WTC11 (cell line): ENCODE measurements at regions not wholly inside any gene's neighbourhood (a gene's known extent, or its start where the extent isn't known, plus 50 kb on each side); places are given as distances from the start of the nearest gene placed in this dataset.

Experiments
- ELF4 ChIP-seq: sonication (generic); formaldehyde crosslinking; IDR thresholded peaks from 2 replicates; pipeline ENCODE4 v1.8.1; 2022; ENCODE audit warnings: low read depth, mild to moderate bottlenecking, moderate library complexity, missing genetic modification reagents
- NFYB ChIP-seq: sonication (generic); formaldehyde crosslinking; conservative IDR thresholded peaks from 2 replicates; pipeline ENCODE4 v1.8.0; 2022; ENCODE audit warnings: low read depth, missing genetic modification reagents
- RORB ChIP-seq: fragments of 250-450 bp; sonication (Bioruptor Pico); IDR thresholded peaks from 2 replicates; pipeline ENCODE4 v1.9.0; 2021; ENCODE audit warnings: mild to moderate bottlenecking
- TEAD4 ChIP-seq: sonication (generic); formaldehyde crosslinking; IDR thresholded peaks from 2 replicates; pipeline ENCODE4 v1.8.0; 2022; ENCODE audit warnings: mild to moderate bottlenecking, missing genetic modification reagents
- TF ChIP-seq, protein P1 (sequence below): sonication (generic); formaldehyde crosslinking; IDR thresholded peaks from 2 replicates; pipeline ENCODE4 v1.8.1; 2023; ENCODE audit warnings: mild to moderate bottlenecking, missing genetic modification reagents, moderate library complexity
- TF ChIP-seq, protein P2 (sequence below): sonication (generic); formaldehyde crosslinking; IDR thresholded peaks from 2 replicates; pipeline ENCODE4 v1.8.1; 2022; ENCODE audit warnings: low read depth, missing genetic modification reagents, borderline replicate concordance
- TF ChIP-seq, protein P3 (sequence below): fragments of 250-450 bp; sonication (Bioruptor Pico); IDR thresholded peaks from 2 replicates; pipeline ENCODE4 v2.1.2; 2022; ENCODE audit warnings: mild to moderate bottlenecking, moderate library complexity
- TF ChIP-seq, protein P4 (sequence below): sonication (generic); formaldehyde crosslinking; IDR thresholded peaks from 2 replicates; pipeline ENCODE4 v1.8.0; 2022; ENCODE audit warnings: mild to moderate bottlenecking, missing genetic modification reagents
- TF ChIP-seq, protein P5 (sequence below): fragments of 200-600 bp; IDR thresholded peaks from 2 replicates; pipeline ENCODE4 v1.8.0; 2022; ENCODE audit warnings: antibody characterized with exemption
- TF ChIP-seq, protein P6 (sequence below): fragments of 250-450 bp; sonication (Bioruptor Pico); conservative IDR thresholded peaks from 2 replicates; pipeline ENCODE4 v1.9.0; 2021; ENCODE audit warnings: mild to moderate bottlenecking

DNA sequence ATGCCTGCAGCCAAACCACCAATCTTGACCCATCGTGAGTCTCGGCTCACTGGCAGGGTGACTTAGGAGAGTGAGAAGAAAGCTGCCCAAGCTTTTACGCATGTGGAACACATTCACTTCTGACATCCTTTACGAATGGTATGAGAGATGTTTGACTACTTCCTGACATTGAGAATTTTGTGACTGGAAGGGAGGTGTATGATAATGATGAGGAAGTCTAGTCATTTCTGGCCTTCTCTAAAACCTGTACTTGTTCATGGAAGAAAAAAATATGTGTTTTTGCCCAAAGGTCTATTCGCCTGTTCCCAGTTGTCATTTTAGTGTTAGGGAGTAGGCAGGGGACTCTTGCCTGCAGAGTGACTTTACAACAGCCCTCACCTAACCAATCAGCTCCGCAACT is 227.2 kb upstream of the ATP2B1 start:
- TF ChIP-seq, protein P1, sequence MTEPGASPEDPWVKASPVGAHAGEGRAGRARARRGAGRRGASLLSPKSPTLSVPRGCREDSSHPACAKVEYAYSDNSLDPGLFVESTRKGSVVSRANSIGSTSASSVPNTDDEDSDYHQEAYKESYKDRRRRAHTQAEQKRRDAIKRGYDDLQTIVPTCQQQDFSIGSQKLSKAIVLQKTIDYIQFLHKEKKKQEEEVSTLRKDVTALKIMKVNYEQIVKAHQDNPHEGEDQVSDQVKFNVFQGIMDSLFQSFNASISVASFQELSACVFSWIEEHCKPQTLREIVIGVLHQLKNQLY (CRISPR knock-in tag): no peak
- TF ChIP-seq, protein P2, sequence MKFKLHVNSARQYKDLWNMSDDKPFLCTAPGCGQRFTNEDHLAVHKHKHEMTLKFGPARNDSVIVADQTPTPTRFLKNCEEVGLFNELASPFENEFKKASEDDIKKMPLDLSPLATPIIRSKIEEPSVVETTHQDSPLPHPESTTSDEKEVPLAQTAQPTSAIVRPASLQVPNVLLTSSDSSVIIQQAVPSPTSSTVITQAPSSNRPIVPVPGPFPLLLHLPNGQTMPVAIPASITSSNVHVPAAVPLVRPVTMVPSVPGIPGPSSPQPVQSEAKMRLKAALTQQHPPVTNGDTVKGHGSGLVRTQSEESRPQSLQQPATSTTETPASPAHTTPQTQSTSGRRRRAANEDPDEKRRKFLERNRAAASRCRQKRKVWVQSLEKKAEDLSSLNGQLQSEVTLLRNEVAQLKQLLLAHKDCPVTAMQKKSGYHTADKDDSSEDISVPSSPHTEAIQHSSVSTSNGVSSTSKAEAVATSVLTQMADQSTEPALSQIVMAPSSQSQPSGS (CRISPR knock-in tag): no peak
- TF ChIP-seq, protein P3, sequence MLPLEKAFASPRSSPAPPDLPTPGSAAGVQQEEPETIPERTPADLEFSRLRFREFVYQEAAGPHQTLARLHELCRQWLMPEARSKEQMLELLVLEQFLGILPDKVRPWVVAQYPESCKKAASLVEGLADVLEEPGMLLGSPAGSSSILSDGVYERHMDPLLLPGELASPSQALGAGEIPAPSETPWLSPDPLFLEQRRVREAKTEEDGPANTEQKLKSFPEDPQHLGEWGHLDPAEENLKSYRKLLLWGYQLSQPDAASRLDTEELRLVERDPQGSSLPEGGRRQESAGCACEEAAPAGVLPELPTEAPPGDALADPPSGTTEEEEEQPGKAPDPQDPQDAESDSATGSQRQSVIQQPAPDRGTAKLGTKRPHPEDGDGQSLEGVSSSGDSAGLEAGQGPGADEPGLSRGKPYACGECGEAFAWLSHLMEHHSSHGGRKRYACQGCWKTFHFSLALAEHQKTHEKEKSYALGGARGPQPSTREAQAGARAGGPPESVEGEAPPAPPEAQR (CRISPR knock-in tag): no peak
- TF ChIP-seq, protein P4, sequence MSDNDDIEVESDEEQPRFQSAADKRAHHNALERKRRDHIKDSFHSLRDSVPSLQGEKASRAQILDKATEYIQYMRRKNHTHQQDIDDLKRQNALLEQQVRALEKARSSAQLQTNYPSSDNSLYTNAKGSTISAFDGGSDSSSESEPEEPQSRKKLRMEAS (CRISPR knock-in tag): no peak
- no peak for TF ChIP-seq RORB (CRISPR knock-in tag)
- no peak for TF ChIP-seq NFYB
- TF ChIP-seq, protein P5, sequence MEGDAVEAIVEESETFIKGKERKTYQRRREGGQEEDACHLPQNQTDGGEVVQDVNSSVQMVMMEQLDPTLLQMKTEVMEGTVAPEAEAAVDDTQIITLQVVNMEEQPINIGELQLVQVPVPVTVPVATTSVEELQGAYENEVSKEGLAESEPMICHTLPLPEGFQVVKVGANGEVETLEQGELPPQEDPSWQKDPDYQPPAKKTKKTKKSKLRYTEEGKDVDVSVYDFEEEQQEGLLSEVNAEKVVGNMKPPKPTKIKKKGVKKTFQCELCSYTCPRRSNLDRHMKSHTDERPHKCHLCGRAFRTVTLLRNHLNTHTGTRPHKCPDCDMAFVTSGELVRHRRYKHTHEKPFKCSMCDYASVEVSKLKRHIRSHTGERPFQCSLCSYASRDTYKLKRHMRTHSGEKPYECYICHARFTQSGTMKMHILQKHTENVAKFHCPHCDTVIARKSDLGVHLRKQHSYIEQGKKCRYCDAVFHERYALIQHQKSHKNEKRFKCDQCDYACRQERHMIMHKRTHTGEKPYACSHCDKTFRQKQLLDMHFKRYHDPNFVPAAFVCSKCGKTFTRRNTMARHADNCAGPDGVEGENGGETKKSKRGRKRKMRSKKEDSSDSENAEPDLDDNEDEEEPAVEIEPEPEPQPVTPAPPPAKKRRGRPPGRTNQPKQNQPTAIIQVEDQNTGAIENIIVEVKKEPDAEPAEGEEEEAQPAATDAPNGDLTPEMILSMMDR: no peak
- no peak for TF ChIP-seq ELF4 (CRISPR knock-in tag)
- TF ChIP-seq, protein P6, sequence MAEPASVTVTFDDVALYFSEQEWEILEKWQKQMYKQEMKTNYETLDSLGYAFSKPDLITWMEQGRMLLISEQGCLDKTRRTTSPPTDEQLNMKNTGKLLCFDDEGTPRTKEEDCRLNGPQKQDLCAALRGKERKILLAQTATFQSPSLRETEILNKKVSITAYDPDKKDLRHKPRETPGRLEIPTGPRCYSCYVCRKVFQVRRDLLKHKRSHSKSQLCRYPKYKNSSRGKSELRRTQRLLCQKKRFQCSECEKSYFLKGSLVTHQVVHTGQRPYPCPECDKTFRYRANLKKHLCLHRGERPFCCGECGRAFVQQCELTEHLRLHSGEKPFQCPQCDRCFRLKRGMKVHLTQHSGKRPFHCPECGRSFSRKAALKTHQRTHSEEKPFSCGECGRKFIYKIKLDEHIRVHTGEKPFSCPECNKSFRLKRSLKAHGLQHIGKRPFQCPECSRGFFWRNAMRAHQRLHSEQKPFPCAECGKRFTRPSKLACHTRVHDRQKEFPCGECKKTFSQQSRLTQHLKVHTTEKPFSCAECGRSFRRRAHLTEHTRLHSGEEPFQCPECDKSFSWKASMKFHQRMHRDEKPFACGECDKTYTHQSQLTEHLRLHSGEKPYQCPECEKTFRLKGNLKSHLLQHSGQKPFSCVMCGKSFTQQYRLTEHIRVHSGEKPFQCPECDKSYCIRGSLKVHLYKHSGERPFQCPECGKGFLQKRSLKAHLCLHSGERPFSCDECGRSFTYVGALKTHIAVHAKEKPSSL: no peak
- no peak for TF ChIP-seq TEAD4 (CRISPR knock-in tag)
